ENCODE measurements at regions not wholly inside any gene's neighbourhood (a gene's known extent, or its start where the extent isn't known, plus 50 kb on each side); places are given as distances from the start of the nearest gene placed in this dataset.

GRCh38 chr17:53141731-53142130, 681.0 kb upstream of the KIF2B start:
- TF ChIP-seq NFIC (IDR thresholded peaks at IDR 0.05) (no peak), TAF1 (IDR thresholded peaks at IDR 0.05; ENCODE audit: low read depth) (no peak), EP300 (IDR thresholded peaks at IDR 0.05; ENCODE audit: borderline replicate concordance) (no peak), ZBTB7A (IDR thresholded peaks at IDR 0.05; ENCODE audit: low read depth) (no peak), CEBPB (IDR thresholded peaks at IDR 0.05) (no peak), REST (IDR thresholded peaks at IDR 0.05; ENCODE audit: low read depth) (no peak), MAX (IDR thresholded peaks at IDR 0.05) (no peak), FOXM1 (IDR thresholded peaks at IDR 0.05; ENCODE audit: borderline replicate concordance, low read depth) (no peak), TCF12 (IDR thresholded peaks at IDR 0.05; ENCODE audit: low read depth) (no peak), RAD21 (IDR thresholded peaks at IDR 0.05; ENCODE audit: low read depth) (no peak)

All from Ishikawa (cell line).